GM06990 (cell line): ENCODE measurements at regions not wholly inside any gene's neighbourhood (a gene's known extent, or its start where the extent isn't known, plus 50 kb on each side); places are given as distances from the start of the nearest gene placed in this dataset.

Experiments
- DNase-seq: peaks from one replicate; pipeline ENCODE4 v3.0.0-alpha.2; 2011; ENCODE audit not compliant: insufficient read length; ENCODE audit errors: extremely low read depth
- H3K27me3 ChIP-seq: replicated peaks from 2 replicates; pipeline ENCODE4 v1.6.0; 2011; ENCODE audit warnings: low read length; ENCODE audit not compliant: control insufficient read depth, insufficient read depth
- H3K36me3 ChIP-seq: 2 replicates; pipeline ENCODE4 v1.5.1; 2011; ENCODE audit warnings: low read length; ENCODE audit not compliant: control insufficient read depth, insufficient read depth
- H3K4me3 ChIP-seq: replicated peaks from 2 replicates; pipeline ENCODE4 v1.5.1; 2011; ENCODE audit warnings: low read depth, mild to moderate bottlenecking, control low read depth, low read length
- CTCF ChIP-seq: IDR thresholded peaks from 2 replicates; pipeline ENCODE4 v1.5.1; 2011; ENCODE audit warnings: low read length, control low read depth, mild to moderate bottlenecking, inconsistent platforms; ENCODE audit not compliant: insufficient read depth, poor library complexity, severe bottlenecking

- TF ChIP-seq CTCF: no peak
- no peaks in the 10 kb centered on the region for H3K36me3 ChIP-seq
- no peak for DNase-seq
- no peak overlapping the region for H3K4me3 ChIP-seq
- peaks cover 3% of the 10 kb centered on the region for H3K27me3 ChIP-seq
Measured at GRCh38 chr20:47883186-47883585, 97.9 kb upstream of the SULF2 start.

GRCh38 chr20:47879771-47880170 is 94.5 kb upstream of the SULF2 start:
- TF ChIP-seq CTCF: no peak
- H3K36me3 ChIP-seq: no peaks in the 10 kb centered on the region
- H3K4me3 ChIP-seq: no peak overlapping the region
- no peak for DNase-seq
- H3K27me3 ChIP-seq: no peaks in the 10 kb centered on the region; the same call in none of the 2 replicates

GRCh38 chr20:47878601-47879027 is 93.3 kb upstream of the SULF2 start:
- no peak overlapping the region for H3K4me3 ChIP-seq
- H3K36me3 ChIP-seq: no peaks in the 10 kb centered on the region
- DNase-seq: no peak
- H3K27me3 ChIP-seq: no peaks in the 10 kb centered on the region; the same call in none of the 2 replicates
- no peak for TF ChIP-seq CTCF

GRCh38 chr20:47876311-47877088 is 91.2 kb upstream of the SULF2 start:
- TF ChIP-seq CTCF: no peak
- no peaks in the 10 kb centered on the region for H3K36me3 ChIP-seq
- DNase-seq: no peak
- H3K27me3 ChIP-seq: no peaks in the 10 kb centered on the region; the same call in none of the 2 replicates
- no peak overlapping the region for H3K4me3 ChIP-seq

- no peak for TF ChIP-seq CTCF
- no peak for DNase-seq
- Histone ChIP-seq H3K27me3 (no peaks in the 10 kb centered on the region; the same call in none of the 2 replicates), H3K36me3 (no peaks in the 10 kb centered on the region), H3K4me3 (no peak overlapping the region)
Measured at GRCh38 chr20:47875297-47876025, 90.2 kb upstream of the SULF2 start.
